Heart left ventricle (tissue), 13 donors: ENCODE measurements at regions not wholly inside any gene's neighbourhood (a gene's known extent, or its start where the extent isn't known, plus 50 kb on each side); places are given as distances from the start of the nearest gene placed in this dataset.

Source experiments
- CTCF ChIP-seq, 12 donors: fragments of 200-600 bp; sonication (generic) in 4 of 12; IDR thresholded peaks; one replicate each; pipeline versions ENCODE4 v1.5.0 to v1.8.0; 2018 to 2022; ENCODE audit warnings: antibody characterized with exemption in 12 of 12, mild to moderate bottlenecking in 5 of 12
- POLR2A ChIP-seq, 2 donors: fragments of 450-650 bp; IDR thresholded peaks; one replicate each; pipeline ENCODE4 v1.6.1; 2017; ENCODE audit warnings: antibody characterized with exemption in 2 of 2, mild to moderate bottlenecking in 2 of 2, moderate library complexity in 2 of 2
- donor health status: ischemic (EF 13 %, LVEDD 7.1; RV severe dilation, severe dysfunction).
- donor health status: DM: no; HTN: yes; CAD: no.
- donor health status: DM: no; HTN: no; CAD: no.
- donor health status: ischemic (EF 25% LVEDD 6.9; RV normal size, moderate dysfunction).
- donor health status: ischemic (EF 25% LVEDD 5.7; RV mildly dilated, moderate dysfunction).
- donor health status: ischemic (EF 35%, LVEDD 5.7; RV mildly dilated, moderate dysfunction).
- donor health status: nonischemic (EF 11% LVEDD 7.7; RV severe dilation, severe dysfunction).
- donor health status: DM: yes; HTN: yes; CAD: no.
- donor health status: PGD.
- donor health status: ischemic (EF 29% LVEDD 5.4; RV normal size, mild dysfunction).
- donor health status: nonischemic (EF 23%, LVEDD 6.1; RV moderate dilation, normal function).

DNA sequence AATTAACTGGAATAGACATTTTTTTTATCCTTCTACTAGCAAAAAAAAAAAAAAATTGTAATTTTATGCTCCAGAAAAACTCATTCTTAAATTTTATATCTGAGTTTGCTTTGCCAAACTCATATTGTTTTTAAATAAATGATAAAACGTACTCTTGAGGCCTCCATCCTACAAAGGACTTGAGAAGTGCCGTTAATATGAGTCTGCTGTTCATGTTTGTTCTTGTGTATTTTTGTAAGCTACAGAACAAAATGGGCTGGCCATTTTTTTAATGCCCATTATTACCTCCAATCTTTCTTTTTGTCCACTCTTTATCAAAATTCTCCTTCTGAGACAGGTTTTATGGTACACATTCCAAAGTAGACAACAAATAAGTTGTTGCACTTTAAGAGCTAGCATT, 643.5 kb upstream of the SOX9 start:
- TF ChIP-seq CTCF (IDR thresholded peaks at IDR 0.05) (no peak), POLR2A (IDR thresholded peaks at IDR 0.05) (no peak)
